ENCODE measurements at regions not wholly inside any gene's neighbourhood (a gene's known extent, or its start where the extent isn't known, plus 50 kb on each side); places are given as distances from the start of the nearest gene placed in this dataset.

GRCh38 chr2:107402330-107402729 is 424.4 kb upstream of the RGPD4 start:
- no peak for FAIRE-seq

- FAIRE-seq, result no peak
Measured at GRCh38 chr2:107405261-107405660, 421.4 kb upstream of the RGPD4 start.

- FAIRE-seq, result no peak
Measured at GRCh38 chr2:107407017-107407416, 419.7 kb upstream of the RGPD4 start.

GRCh38 chr2:107407974-107408373 is 418.7 kb upstream of the RGPD4 start:
- FAIRE-seq, result no peak

GRCh38 chr2:107411267-107411666 is 415.4 kb upstream of the RGPD4 start:
- no peak for FAIRE-seq

- FAIRE-seq, result no peak
Measured at GRCh38 chr2:107412209-107412904, 414.3 kb upstream of the RGPD4 start.

- no peak for FAIRE-seq
Measured at GRCh38 chr2:107412981-107413380, 413.7 kb upstream of the RGPD4 start.

GRCh38 chr2:107414376-107414775 is 412.3 kb upstream of the RGPD4 start:
- FAIRE-seq, result no peak

- FAIRE-seq, result no peak
Measured at GRCh38 chr2:107418708-107419107, 408.0 kb upstream of the RGPD4 start.

GRCh38 chr2:107419191-107419590 is 407.5 kb upstream of the RGPD4 start:
- FAIRE-seq, result no peak

- no peak for FAIRE-seq
Measured at GRCh38 chr2:107428781-107429180, 397.9 kb upstream of the RGPD4 start.

GRCh38 chr2:107430006-107430405 is 396.7 kb upstream of the RGPD4 start:
- FAIRE-seq, result no peak

- FAIRE-seq, result no peak
Measured at GRCh38 chr2:107430596-107431266, 396.0 kb upstream of the RGPD4 start.

- no peak for FAIRE-seq
Measured at GRCh38 chr2:107436281-107436680, 390.4 kb upstream of the RGPD4 start.

- peak; percentile 99 for FAIRE-seq
Measured at GRCh38 chr2:107437265-107437664, 389.4 kb upstream of the RGPD4 start.

- FAIRE-seq, result no peak
Measured at GRCh38 chr2:107437807-107438206, 388.9 kb upstream of the RGPD4 start.

GRCh38 chr2:107448160-107448559 is 378.5 kb upstream of the RGPD4 start:
- FAIRE-seq, result no peak

GRCh38 chr2:107461301-107461700 is 365.4 kb upstream of the RGPD4 start:
- FAIRE-seq, result no peak

GRCh38 chr2:107462181-107462580 is 364.5 kb upstream of the RGPD4 start:
- FAIRE-seq, result no peak

- FAIRE-seq, result no peak
Measured at GRCh38 chr2:107466241-107466640, 360.5 kb upstream of the RGPD4 start.

GRCh38 chr2:107466984-107467773 is 359.5 kb upstream of the RGPD4 start:
- FAIRE-seq, result no peak

- FAIRE-seq, result no peak
Measured at GRCh38 chr2:107469437-107469995, 357.2 kb upstream of the RGPD4 start.

GRCh38 chr2:107473150-107473549 is 353.5 kb upstream of the RGPD4 start:
- no peak for FAIRE-seq

GRCh38 chr2:107475859-107476258 is 350.8 kb upstream of the RGPD4 start:
- FAIRE-seq, result no peak
